ENCODE measurements at regions not wholly inside any gene's neighbourhood (a gene's known extent, or its start where the extent isn't known, plus 50 kb on each side); places are given as distances from the start of the nearest gene placed in this dataset.

DNA sequence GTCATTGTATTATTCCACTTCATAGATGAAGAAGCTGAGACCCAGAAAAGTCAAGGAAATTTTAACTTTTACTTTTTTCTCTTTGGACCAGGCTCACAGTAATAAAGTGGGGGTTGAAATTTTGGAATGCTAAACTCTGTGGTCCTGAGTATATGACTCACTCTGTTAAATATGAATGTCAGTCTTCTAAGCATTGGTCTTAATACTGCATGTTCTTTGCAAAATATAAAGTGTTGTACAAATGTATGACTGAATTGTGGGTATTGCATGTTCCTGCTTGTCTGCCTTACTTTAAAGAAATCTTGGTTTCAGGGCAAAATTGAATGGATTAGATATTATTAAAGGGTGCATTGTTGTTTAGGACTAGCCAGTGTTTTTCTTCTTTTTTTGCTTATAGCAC is 950.8 kb upstream of the GOT2 start:
- TF ChIP-seq EP300 (IDR thresholded peaks at IDR 0.05; ENCODE audit: borderline replicate concordance) (no peak), ZBTB7A (IDR thresholded peaks at IDR 0.05; ENCODE audit: low read depth) (no peak), REST (IDR thresholded peaks at IDR 0.05; ENCODE audit: low read depth) (no peak), NFIC (IDR thresholded peaks at IDR 0.05) (no peak)
